CD14-positive monocyte (primary cell): ENCODE measurements at regions not wholly inside any gene's neighbourhood (a gene's known extent, or its start where the extent isn't known, plus 50 kb on each side); places are given as distances from the start of the nearest gene placed in this dataset.

Source experiments
- DNase-seq, 3 donors: peaks; one replicate each; pipeline ENCODE4 v3.0.0-alpha.2; 2011 to 2022
- H2AFZ ChIP-seq: 2 replicates; pipeline ENCODE4 v1.6.0; 2012; ENCODE audit warnings: mild to moderate bottlenecking, low read depth, low read length, inconsistent platforms; ENCODE audit not compliant: insufficient read depth, poor library complexity, severe bottlenecking
- H3K27ac ChIP-seq, 2 donors: 1 replicate in 1 of 2; 2 replicates in 1 of 2; pipeline ENCODE4 v1.5.1; 2012 to 2013; ENCODE audit warnings: low read length in 2 of 2, control low read depth in 1 of 2, inconsistent platforms in 1 of 2, low read depth in 1 of 2, mild to moderate bottlenecking in 1 of 2
- H3K27me3 ChIP-seq, 2 donors: one replicate each; pipeline versions ENCODE4 v1.6.0 to v1.6.1; 2011 to 2013; ENCODE audit warnings: low read length in 2 of 2; ENCODE audit not compliant: control insufficient read depth in 2 of 2, insufficient read depth in 2 of 2
- H3K36me3 ChIP-seq, 2 donors: replicated peaks in 1 of 2; 1 replicate in 1 of 2; 2 replicates in 1 of 2; pipeline versions ENCODE4 v1.5.1 to v1.6.1; 2012 to 2013; ENCODE audit warnings: low read length in 2 of 2, control low read depth in 1 of 2, inconsistent platforms in 1 of 2, mild to moderate bottlenecking in 1 of 2; ENCODE audit not compliant: insufficient read depth in 2 of 2, control insufficient read depth in 1 of 2
- H3K4me1 ChIP-seq, 2 donors: 1 replicate in 1 of 2; 2 replicates in 1 of 2; pipeline versions ENCODE4 v1.5.1 to v1.6.1; 2012 to 2013; ENCODE audit warnings: low read length in 2 of 2, control low read depth in 1 of 2, inconsistent platforms in 1 of 2, mild to moderate bottlenecking in 1 of 2, moderate library complexity in 1 of 2; ENCODE audit not compliant: insufficient read depth in 2 of 2, control insufficient read depth in 1 of 2
- H3K4me2 ChIP-seq: replicated peaks from 2 replicates; pipeline ENCODE3; 2012; ENCODE audit warnings: low read length, moderate library complexity, mild to moderate bottlenecking; ENCODE audit not compliant: poor library complexity, severe bottlenecking; ENCODE audit errors: extremely low read depth
- H3K4me3 ChIP-seq, 3 experiments: fragments of 200-600 bp in 1 of 3; sonication (generic) in 1 of 3; replicated peaks in 1 of 3; 1 replicate in 2 of 3; 2 replicates in 1 of 3; pipeline ENCODE4 v1.5.1; 2011 to 2013; ENCODE audit warnings: low read length in 3 of 3, mild to moderate bottlenecking in 3 of 3, control low read depth in 2 of 3, low read depth in 2 of 3, inconsistent platforms in 1 of 3, moderate library complexity in 1 of 3
- H3K79me2 ChIP-seq: 2 replicates; pipeline ENCODE4 v1.6.0; 2012; ENCODE audit warnings: mild to moderate bottlenecking, control low read depth, inconsistent platforms, low read length, moderate library complexity; ENCODE audit not compliant: insufficient read depth
- H3K9ac ChIP-seq: 2 replicates; pipeline ENCODE4 v1.6.0; 2017; ENCODE audit warnings: low read length, mild to moderate bottlenecking; ENCODE audit not compliant: insufficient read depth, poor library complexity, severe bottlenecking
- H3K9me3 ChIP-seq, 2 donors: replicated peaks in 1 of 2; 1 replicate in 1 of 2; 2 replicates in 1 of 2; pipeline versions ENCODE4 v1.5.1 to v1.6.1; 2012 to 2013; ENCODE audit warnings: low read length in 2 of 2, control low read depth in 1 of 2; ENCODE audit not compliant: control insufficient read depth in 1 of 2, insufficient read depth in 1 of 2
- H4K20me1 ChIP-seq: 2 replicates; pipeline ENCODE4 v1.6.0; 2012; ENCODE audit warnings: mild to moderate bottlenecking, low read length, control low read depth, moderate library complexity; ENCODE audit not compliant: insufficient read depth
- H3K27ac Mint-ChIP-seq, 7 donors: one replicate each; pipeline ENCODE4 v1.8.0; 2020; ENCODE audit warnings: mild to moderate bottlenecking in 7 of 7, mixed read lengths in 7 of 7, moderate library complexity in 6 of 7, inconsistent platforms in 2 of 7
- H3K27me3 Mint-ChIP-seq, 3 donors: one replicate each; pipeline ENCODE4 v1.8.0; 2021 to 2022; ENCODE audit warnings: low read depth in 3 of 3, mild to moderate bottlenecking in 3 of 3, mixed read lengths in 3 of 3, moderate library complexity in 3 of 3, inconsistent platforms in 1 of 3
- H3K36me3 Mint-ChIP-seq, 2 donors: one replicate each; pipeline ENCODE4 v1.8.0; 2020; ENCODE audit warnings: mixed read lengths in 2 of 2, inconsistent platforms in 1 of 2, mild to moderate bottlenecking in 1 of 2
- H3K4me1 Mint-ChIP-seq: one replicate; pipeline ENCODE4 v1.8.0; 2020; ENCODE audit warnings: mild to moderate bottlenecking, mixed read lengths
- H3K4me3 Mint-ChIP-seq, 2 donors: one replicate each; pipeline ENCODE4 v1.8.0; 2020; ENCODE audit warnings: mild to moderate bottlenecking in 2 of 2, mixed read lengths in 2 of 2, moderate library complexity in 1 of 2
- H3K9me3 Mint-ChIP-seq, 7 donors: one replicate each; pipeline ENCODE4 v1.8.0; 2020 to 2022; ENCODE audit warnings: mixed read lengths in 7 of 7, mild to moderate bottlenecking in 6 of 7, moderate library complexity in 6 of 7, inconsistent platforms in 2 of 7
- CTCF ChIP-seq: fragments of 200-600 bp; IDR thresholded peaks from one replicate; pipeline ENCODE4 v1.8.0; 2022; ENCODE audit warnings: antibody characterized with exemption, mild to moderate bottlenecking
- WGBS: methylation state at CpG from one replicate; pipeline ENCODE4 v1.1.5; 2013; ENCODE audit warnings: missing lambda C conversion rate; ENCODE audit not compliant: insufficient coverage; 5-methylcytosine and 5-hydroxymethylcytosine counted together
- intact Hi-C, 2 donors: fragments of 100-400 bp; cut with micrococcal nuclease; formaldehyde crosslinking; loops; one replicate each; pipeline versions ENCODE4 v1.15.0 to v1.15.1; 2023

- Histone ChIP-seq H3K4me3 (no peak overlapping the region), H4K20me1 (no peaks in the 10 kb centered on the region), H3K9me3 (no peaks in the 10 kb centered on the region), H3K36me3 (no peaks in the 10 kb centered on the region), H3K4me2 (no peak overlapping the region), H3K27me3 (peaks cover 0 to 3% of the 10 kb centered on the region in 2 donors), H3K4me1 (no peaks in the 10 kb centered on the region), H2AFZ (no peak overlapping the region), H3K79me2 (no peaks in the 10 kb centered on the region), H3K9ac (no peak overlapping the region), H3K27ac (no peak overlapping the region)
- no peak overlapping the region for H3K4me3 Mint-ChIP-seq
- DNase-seq, result no peak
- WGBS, result no CpG with 5 or more reads among the region's 2 CpGs
- H3K36me3 Mint-ChIP-seq, result no peaks in the 10 kb centered on the region
- H3K27me3 Mint-ChIP-seq, result peaks cover 2 to 17% (median 5%) of the 10 kb centered on the region in 3 donors
- no peak for TF ChIP-seq CTCF
- intact Hi-C loops, result no loop called here
- peaks cover 0 to 2% (median 0%) of the 10 kb centered on the region in 7 donors for H3K9me3 Mint-ChIP-seq
- H3K27ac Mint-ChIP-seq, result no peak overlapping the region
- no peaks in the 10 kb centered on the region for H3K4me1 Mint-ChIP-seq
Measured at GRCh38 chr2:198283146-198283545, 478.8 kb downstream of the PLCL1 start.

GRCh38 chr2:198282061-198282460 lies 477.7 kb downstream of the PLCL1 start:
- Histone ChIP-seq H3K4me1 (no peaks in the 10 kb centered on the region), H3K27ac (no peak overlapping the region), H3K4me3 (no peak overlapping the region), H3K79me2 (no peaks in the 10 kb centered on the region), H4K20me1 (no peaks in the 10 kb centered on the region), H3K36me3 (no peaks in the 10 kb centered on the region), H3K9ac (no peak overlapping the region), H2AFZ (no peak overlapping the region), H3K27me3 (peaks cover 0 to 3% of the 10 kb centered on the region in 2 donors), H3K4me2 (no peak overlapping the region), H3K9me3 (no peaks in the 10 kb centered on the region)
- Mint-ChIP-seq H3K9me3 (peaks cover 0 to 2% (median 0%) of the 10 kb centered on the region in 7 donors), H3K4me3 (no peak overlapping the region), H3K27me3 (peaks cover 0 to 13% (median 5%) of the 10 kb centered on the region in 3 donors), H3K36me3 (no peaks in the 10 kb centered on the region), H3K27ac (no peak overlapping the region), H3K4me1 (no peaks in the 10 kb centered on the region)
- WGBS, result 86% methylated on average over 3 of the region's 3 CpGs
- DNase-seq, result no peak
- TF ChIP-seq CTCF, result no peak
- intact Hi-C loops, result no loop called here
